ENCODE measurements at regions not wholly inside any gene's neighbourhood (a gene's known extent, or its start where the extent isn't known, plus 50 kb on each side); places are given as distances from the start of the nearest gene placed in this dataset.

DNA sequence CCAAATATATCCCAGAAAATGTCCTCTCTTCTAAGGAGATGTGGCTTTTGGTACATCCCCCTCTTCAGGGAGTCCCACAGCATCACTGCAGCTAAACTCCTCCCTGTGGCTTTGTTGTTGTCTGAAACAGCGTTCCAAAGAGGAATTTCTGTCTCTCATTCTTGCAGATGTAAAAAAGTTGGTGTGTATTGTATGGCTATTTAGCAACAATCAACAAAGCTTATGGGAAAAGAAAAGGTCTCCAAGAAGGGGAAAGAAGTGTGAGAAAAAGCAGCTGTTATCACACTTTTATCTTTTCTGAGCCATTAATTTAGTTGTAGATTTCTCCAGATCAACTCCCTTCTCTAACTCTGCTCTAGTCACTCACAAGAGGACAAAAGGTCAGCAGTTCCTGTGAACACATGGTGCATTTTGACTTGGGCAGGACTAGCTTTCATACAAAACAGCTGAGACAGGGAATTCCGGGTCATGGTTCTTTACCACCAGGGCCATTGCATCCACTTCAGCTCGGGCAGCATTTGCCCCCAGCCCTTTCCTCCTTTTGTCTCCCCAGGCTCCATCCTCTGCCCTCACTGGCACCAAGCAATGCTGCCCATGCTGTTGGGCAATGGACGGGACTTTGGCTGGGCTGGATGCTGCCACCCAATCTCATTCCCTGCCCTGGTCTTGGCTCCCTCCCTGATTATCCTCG, 184.7 kb downstream of the TMX1 start:
- TF ChIP-seq EP300 (IDR thresholded peaks at IDR 0.05) (no peak), POLR2A (IDR thresholded peaks at IDR 0.05; ENCODE audit: low read depth) (no peak), POLR2AphosphoS5 (IDR thresholded peaks at IDR 0.05) (no peak)
- TF ChIP-seq, protein P1, sequence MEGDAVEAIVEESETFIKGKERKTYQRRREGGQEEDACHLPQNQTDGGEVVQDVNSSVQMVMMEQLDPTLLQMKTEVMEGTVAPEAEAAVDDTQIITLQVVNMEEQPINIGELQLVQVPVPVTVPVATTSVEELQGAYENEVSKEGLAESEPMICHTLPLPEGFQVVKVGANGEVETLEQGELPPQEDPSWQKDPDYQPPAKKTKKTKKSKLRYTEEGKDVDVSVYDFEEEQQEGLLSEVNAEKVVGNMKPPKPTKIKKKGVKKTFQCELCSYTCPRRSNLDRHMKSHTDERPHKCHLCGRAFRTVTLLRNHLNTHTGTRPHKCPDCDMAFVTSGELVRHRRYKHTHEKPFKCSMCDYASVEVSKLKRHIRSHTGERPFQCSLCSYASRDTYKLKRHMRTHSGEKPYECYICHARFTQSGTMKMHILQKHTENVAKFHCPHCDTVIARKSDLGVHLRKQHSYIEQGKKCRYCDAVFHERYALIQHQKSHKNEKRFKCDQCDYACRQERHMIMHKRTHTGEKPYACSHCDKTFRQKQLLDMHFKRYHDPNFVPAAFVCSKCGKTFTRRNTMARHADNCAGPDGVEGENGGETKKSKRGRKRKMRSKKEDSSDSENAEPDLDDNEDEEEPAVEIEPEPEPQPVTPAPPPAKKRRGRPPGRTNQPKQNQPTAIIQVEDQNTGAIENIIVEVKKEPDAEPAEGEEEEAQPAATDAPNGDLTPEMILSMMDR (IDR thresholded peaks at IDR 0.05): no peak
- WGBS: 64% methylated on average over 5 of the region's 5 CpGs
- Histone ChIP-seq H3K27ac (replicated peaks in 1 of 4) (peak overlapping the region; percentile 32 to 68 (median 48)), H3K9me3 (peaks cover 0 to 2% (median 0%) of the 10 kb centered on the region in 4 donors), H3K4me1 (peaks cover 4 to 13% (median 7%) of the 10 kb centered on the region in 4 donors), H3K27me3 (no peaks in the 10 kb centered on the region), H3K4me3 (no peak overlapping the region), H3K36me3 (no peaks in the 10 kb centered on the region)
- intact Hi-C loops (cut with DNase I): no loop called here
- DNase-seq (ENCODE audit: extremely low spot score): no peak

DNA sequence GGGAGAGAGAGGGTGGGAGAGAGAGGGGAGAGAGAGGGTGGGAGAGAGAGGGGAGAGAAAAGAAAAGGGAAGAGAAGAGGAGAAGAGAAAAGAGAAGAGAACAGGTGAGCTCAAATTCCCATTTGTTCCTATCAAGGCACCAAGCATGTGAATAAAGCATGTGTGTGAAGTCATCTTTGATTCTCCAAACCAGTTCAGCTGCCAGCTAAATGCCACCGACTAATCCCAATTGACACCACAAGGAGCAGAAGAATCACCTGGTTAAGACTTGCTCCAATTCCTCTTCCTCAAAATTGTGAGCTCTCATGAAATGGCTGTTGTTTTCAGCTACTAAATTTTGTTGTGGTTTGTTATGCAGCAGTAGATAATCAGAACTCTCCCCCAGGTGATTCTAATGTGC, 188.9 kb downstream of the TMX1 start:
- H3K27ac ChIP-seq (replicated peaks in 1 of 4): no peak overlapping the region
- no peak for DNase-seq (ENCODE audit: extremely low spot score)
- TF ChIP-seq EP300 (IDR thresholded peaks at IDR 0.05): no peak
- TF ChIP-seq, protein P1 (IDR thresholded peaks at IDR 0.05): no peak
- H3K4me1 ChIP-seq: peaks cover 4 to 16% (median 7%) of the 10 kb centered on the region in 4 donors
- H3K4me3 ChIP-seq: no peak overlapping the region
- no peaks in the 10 kb centered on the region for H3K36me3 ChIP-seq
- WGBS: 79% methylated on average over 1 of the region's 1 CpG
- no peaks in the 10 kb centered on the region for H3K9me3 ChIP-seq
- intact Hi-C loops (cut with DNase I): no loop called here
- H3K27me3 ChIP-seq: no peaks in the 10 kb centered on the region

DNA sequence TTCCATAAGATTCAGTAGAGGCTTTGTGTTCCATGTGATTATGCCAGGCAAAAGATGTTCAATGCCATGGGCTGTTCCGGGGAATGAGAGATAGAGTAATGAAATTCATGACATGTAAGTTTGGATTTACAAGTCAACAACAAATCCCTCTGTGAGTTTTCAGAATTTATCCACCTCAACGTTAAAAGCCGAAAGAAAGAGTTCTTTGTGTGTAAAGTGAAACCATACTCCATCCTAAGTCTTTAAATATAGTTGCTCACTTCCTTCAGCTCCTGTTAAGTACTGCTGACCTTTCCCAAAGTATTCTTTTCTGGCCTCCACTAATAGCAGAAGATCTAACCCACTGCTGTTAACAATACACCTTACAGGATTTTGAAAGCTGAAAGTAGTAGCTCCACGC, 190.0 kb downstream of the TMX1 start:
- Histone ChIP-seq H3K27ac (replicated peaks in 1 of 4) (peak overlapping the region in 1 of 4 donors; percentile 34), H3K36me3 (no peaks in the 10 kb centered on the region), H3K4me1 (peaks cover 1 to 5% (median 3%) of the 10 kb centered on the region in 4 donors), H3K4me3 (no peak overlapping the region), H3K27me3 (no peaks in the 10 kb centered on the region), H3K9me3 (no peaks in the 10 kb centered on the region)
- intact Hi-C loops (cut with DNase I): no loop called here
- no peak for DNase-seq (ENCODE audit: extremely low spot score)
- no peak for TF ChIP-seq POLR2AphosphoS5 (IDR thresholded peaks at IDR 0.05)
- no peak for TF ChIP-seq EP300 (IDR thresholded peaks at IDR 0.05)
- TF ChIP-seq, protein P1 (IDR thresholded peaks at IDR 0.05): no peak
- no peak for TF ChIP-seq POLR2A (IDR thresholded peaks at IDR 0.05; ENCODE audit: low read depth)
- WGBS: 80% methylated on average over 4 of the region's 4 CpGs

DNA sequence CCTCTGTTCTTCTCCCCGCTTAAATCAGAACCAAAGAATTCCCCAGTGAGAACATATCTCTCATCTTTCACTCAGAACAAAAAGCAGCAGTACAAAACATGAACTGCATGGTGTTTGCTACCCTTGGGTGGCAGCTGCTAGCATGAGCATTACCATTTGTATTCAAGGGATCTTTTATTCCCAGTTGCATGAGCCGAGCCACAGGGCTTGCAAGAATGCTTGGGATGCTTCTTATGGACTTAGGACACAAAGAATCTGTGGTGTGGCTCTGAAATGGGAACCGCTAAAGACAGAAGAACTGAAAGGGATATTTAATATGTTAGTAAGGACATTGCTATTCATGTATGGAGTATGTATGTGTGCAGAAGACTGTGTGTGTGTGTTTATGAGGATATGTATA, 190.6 kb downstream of the TMX1 start:
- no peaks in the 10 kb centered on the region for H3K27me3 ChIP-seq
- TF ChIP-seq POLR2A (IDR thresholded peaks at IDR 0.05; ENCODE audit: low read depth): no peak
- H3K4me1 ChIP-seq: peaks cover 0 to 3% (median 0%) of the 10 kb centered on the region in 4 donors
- WGBS: 72% methylated on average over 3 of the region's 3 CpGs
- intact Hi-C loops (cut with DNase I): no loop called here
- no peaks in the 10 kb centered on the region for H3K36me3 ChIP-seq
- no peak for DNase-seq (ENCODE audit: extremely low spot score)
- no peaks in the 10 kb centered on the region for H3K9me3 ChIP-seq
- no peak overlapping the region for H3K4me3 ChIP-seq
- peak overlapping the region in 1 of 4 donors; percentile 34 for H3K27ac ChIP-seq (replicated peaks in 1 of 4)

DNA sequence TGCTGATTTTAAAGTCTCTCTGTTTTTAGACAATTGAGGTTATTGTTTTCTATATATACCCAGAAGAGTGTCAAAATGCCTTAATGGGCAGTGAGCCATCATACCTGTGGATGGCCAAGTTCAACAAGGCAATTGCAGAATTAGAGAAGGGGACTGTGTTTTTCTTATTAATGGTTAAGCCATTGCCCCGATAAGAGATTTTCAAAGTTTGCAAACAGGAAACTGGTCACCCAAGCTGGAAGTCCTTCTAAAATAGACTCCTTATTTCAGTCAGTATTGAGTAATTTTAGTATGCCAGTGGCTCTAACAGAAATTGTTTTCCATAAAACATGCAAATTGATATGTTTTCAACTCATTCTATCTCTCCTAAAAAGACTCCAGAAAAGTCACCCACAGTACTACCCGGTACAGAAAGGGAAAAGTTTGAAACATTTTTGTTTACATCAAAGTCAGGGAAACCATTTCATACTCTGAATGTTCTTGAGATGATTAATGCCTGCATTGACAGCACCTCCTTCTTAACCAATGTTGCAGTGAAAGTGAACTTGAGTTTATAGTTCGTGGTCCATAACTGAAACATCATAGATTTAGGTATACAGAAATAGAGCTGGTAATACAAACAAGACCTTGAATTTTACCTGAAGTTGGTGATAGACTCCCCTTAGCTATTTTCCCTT, 191.1 kb downstream of the TMX1 start:
- intact Hi-C loops (cut with DNase I): no loop called here
- no peaks in the 10 kb centered on the region for H3K36me3 ChIP-seq
- no peak overlapping the region for H3K27ac ChIP-seq (replicated peaks in 1 of 4)
- TF ChIP-seq EP300 (IDR thresholded peaks at IDR 0.05): no peak
- TF ChIP-seq POLR2AphosphoS5 (IDR thresholded peaks at IDR 0.05): no peak
- TF ChIP-seq POLR2A (IDR thresholded peaks at IDR 0.05; ENCODE audit: low read depth): no peak
- TF ChIP-seq, protein P1 (IDR thresholded peaks at IDR 0.05): no peak
- no peaks in the 10 kb centered on the region for H3K9me3 ChIP-seq
- no peaks in the 10 kb centered on the region for H3K27me3 ChIP-seq
- 71% methylated on average over 3 of the region's 3 CpGs for WGBS
- H3K4me1 ChIP-seq: peaks cover 0 to 3% (median 0%) of the 10 kb centered on the region in 4 donors
- DNase-seq (ENCODE audit: extremely low spot score): no peak
- no peak overlapping the region for H3K4me3 ChIP-seq

Measured in esophagus muscularis mucosa (tissue), 4 donors.